Large intestine (tissue), 3 donors: ENCODE measurements at regions not wholly inside any gene's neighbourhood (a gene's known extent, or its start where the extent isn't known, plus 50 kb on each side); places are given as distances from the start of the nearest gene placed in this dataset.
A peak's percentile ranks its signal among the peaks of the same experiment; 100 is the strongest.

Experiments
- DNase-seq, 2 donors: peaks; one replicate each; pipeline versions ENCODE4 v3.0.0 to v3.0.0-alpha.2; 2013
- H3K27ac ChIP-seq: one replicate; pipeline ENCODE4 v1.5.1; 2013; ENCODE audit warnings: low read length
- H3K27me3 ChIP-seq: 2 replicates; pipeline ENCODE4 v1.6.1; 2013; ENCODE audit warnings: low read length; ENCODE audit not compliant: control insufficient read depth, insufficient read depth
- H3K36me3 ChIP-seq: 2 replicates; pipeline ENCODE4 v1.6.1; 2013; ENCODE audit warnings: low read length; ENCODE audit not compliant: control insufficient read depth, insufficient read depth
- H3K4me1 ChIP-seq: one replicate; pipeline ENCODE4 v1.6.1; 2013; ENCODE audit warnings: low read length; ENCODE audit not compliant: control insufficient read depth, insufficient read depth
- H3K4me3 ChIP-seq: one replicate; pipeline ENCODE4 v1.5.1; 2013; ENCODE audit warnings: low read length
- H3K9me3 ChIP-seq: one replicate; pipeline ENCODE4 v1.6.1; 2013; ENCODE audit warnings: mild to moderate bottlenecking, low read depth, low read length, moderate library complexity; ENCODE audit not compliant: control insufficient read depth
- WGBS: methylation state at CpG from one replicate; pipeline ENCODE4 v1.1.5; 2013; ENCODE audit warnings: low lambda C conversion rate; ENCODE audit not compliant: insufficient coverage; 5-methylcytosine and 5-hydroxymethylcytosine counted together

- Histone ChIP-seq H3K4me3 (no peak overlapping the region), H3K27me3 (no peaks in the 10 kb centered on the region), H3K4me1 (no peaks in the 10 kb centered on the region), H3K36me3 (no peaks in the 10 kb centered on the region), H3K27ac (no peak overlapping the region), H3K9me3 (peaks cover 12% of the 10 kb centered on the region)
- DNase-seq, result no peak
- no CpG with 5 or more reads among the region's 28 CpGs for WGBS
Measured at GRCh38 chr5:68920888-68921287, 172.9 kb upstream of the SLC30A5 start.

GRCh38 chr5:68922172-68922987, 171.4 kb upstream of the SLC30A5 start:
- no peak overlapping the region for H3K4me3 ChIP-seq
- no peak overlapping the region for H3K27ac ChIP-seq
- no peaks in the 10 kb centered on the region for H3K27me3 ChIP-seq
- no peaks in the 10 kb centered on the region for H3K36me3 ChIP-seq
- DNase-seq, result no peak
- peaks cover 12% of the 10 kb centered on the region for H3K9me3 ChIP-seq
- no peaks in the 10 kb centered on the region for H3K4me1 ChIP-seq
- WGBS, result 71% methylated on average over 1 of the region's 3 CpGs

- Histone ChIP-seq H3K4me1 (no peaks in the 10 kb centered on the region), H3K36me3 (no peaks in the 10 kb centered on the region), H3K4me3 (no peak overlapping the region), H3K27me3 (no peaks in the 10 kb centered on the region), H3K9me3 (peaks cover 6% of the 10 kb centered on the region), H3K27ac (no peak overlapping the region)
- WGBS, result 70% methylated on average over 2 of the region's 10 CpGs
- no peak for DNase-seq
Measured at GRCh38 chr5:68924481-68925145, 169.2 kb upstream of the SLC30A5 start.

- DNase-seq, result no peak
Measured at GRCh38 chr5:68928617-68929302, 165.1 kb upstream of the SLC30A5 start.

GRCh38 chr5:68930139-68930538, 163.7 kb upstream of the SLC30A5 start:
- Histone ChIP-seq H3K36me3 (no peaks in the 10 kb centered on the region), H3K4me1 (no peaks in the 10 kb centered on the region), H3K9me3 (peaks cover 10% of the 10 kb centered on the region), H3K4me3 (no peak overlapping the region), H3K27me3 (no peaks in the 10 kb centered on the region), H3K27ac (no peak overlapping the region)
- DNase-seq, result no peak
- WGBS, result no CpG with 5 or more reads among the region's 5 CpGs

More at GRCh38 chr5:68928617-68929302, 165.1 kb upstream of the SLC30A5 start:
- H3K27me3 ChIP-seq, result no peaks in the 10 kb centered on the region
- peaks cover 10% of the 10 kb centered on the region for H3K9me3 ChIP-seq
- no peak overlapping the region for H3K27ac ChIP-seq
- H3K36me3 ChIP-seq, result no peaks in the 10 kb centered on the region
- H3K4me1 ChIP-seq, result no peaks in the 10 kb centered on the region
- WGBS, result 100% methylated on average over 1 of the region's 2 CpGs
- no peak overlapping the region for H3K4me3 ChIP-seq

GRCh38 chr5:68932830-68933434, 160.9 kb upstream of the SLC30A5 start:
- H3K9me3 ChIP-seq, result peaks cover 10% of the 10 kb centered on the region
- no peak overlapping the region for H3K27ac ChIP-seq
- no peak overlapping the region for H3K4me3 ChIP-seq
- H3K27me3 ChIP-seq, result no peaks in the 10 kb centered on the region
- DNase-seq, result peak in 1 of 2 donors; percentile 25
- H3K36me3 ChIP-seq, result no peaks in the 10 kb centered on the region
- H3K4me1 ChIP-seq, result no peaks in the 10 kb centered on the region
- WGBS, result 100% methylated on average over 1 of the region's 3 CpGs

- DNase-seq, result no peak
- Histone ChIP-seq H3K36me3 (no peaks in the 10 kb centered on the region), H3K4me1 (no peaks in the 10 kb centered on the region), H3K4me3 (no peak overlapping the region), H3K9me3 (no peaks in the 10 kb centered on the region), H3K27ac (no peak overlapping the region), H3K27me3 (no peaks in the 10 kb centered on the region)
- WGBS, result 100% methylated on average over 1 of the region's 2 CpGs
Measured at GRCh38 chr5:68942169-68942568, 151.6 kb upstream of the SLC30A5 start.

- Histone ChIP-seq H3K4me3 (no peak overlapping the region), H3K36me3 (no peaks in the 10 kb centered on the region), H3K27ac (no peak overlapping the region), H3K4me1 (no peaks in the 10 kb centered on the region), H3K27me3 (peaks cover 2% of the 10 kb centered on the region), H3K9me3 (no peaks in the 10 kb centered on the region)
- 80% methylated on average over 1 of the region's 3 CpGs for WGBS
- DNase-seq, result no peak
Measured at GRCh38 chr5:68946728-68947127, 147.1 kb upstream of the SLC30A5 start.

GRCh38 chr5:68947986-68948385, 145.8 kb upstream of the SLC30A5 start:
- WGBS, result no CpG with 5 or more reads among the region's 2 CpGs
- no peak overlapping the region for H3K27ac ChIP-seq
- H3K4me3 ChIP-seq, result no peak overlapping the region
- H3K9me3 ChIP-seq, result no peaks in the 10 kb centered on the region
- DNase-seq, result no peak
- H3K36me3 ChIP-seq, result no peaks in the 10 kb centered on the region
- H3K4me1 ChIP-seq, result no peaks in the 10 kb centered on the region
- H3K27me3 ChIP-seq, result peaks cover 2% of the 10 kb centered on the region

GRCh38 chr5:68949256-68949655, 144.6 kb upstream of the SLC30A5 start:
- Histone ChIP-seq H3K4me1 (no peaks in the 10 kb centered on the region), H3K27ac (no peak overlapping the region), H3K4me3 (no peak overlapping the region), H3K9me3 (no peaks in the 10 kb centered on the region), H3K36me3 (no peaks in the 10 kb centered on the region), H3K27me3 (peaks cover 2% of the 10 kb centered on the region)
- no peak for DNase-seq
- WGBS, result 100% methylated on average over 2 of the region's 3 CpGs
